Endothelial cell of umbilical vein (primary cell): ENCODE measurements at regions not wholly inside any gene's neighbourhood (a gene's known extent, or its start where the extent isn't known, plus 50 kb on each side); places are given as distances from the start of the nearest gene placed in this dataset.

Experiments used
- BruUV-seq: library from RNA; stranded (reverse); fragments of 400-500 nt; replicated peaks from 2 replicates; lab custom pipeline; 2021; lab: Mats Ljungman, UMichigan
- CTCF ChIA-PET: fragments of 300-600, 350-600 bp; sonication (Branson Sonifier 250); formaldehyde crosslinking; loops from one replicate; lab custom pipeline; 2021; ENCODE audit warnings: antibody characterized with exemption, inconsistent platforms; lab: Charles Lee
- POLR2A ChIA-PET: fragments of 300-600, 350-600 bp; sonication (Branson Sonifier 250); formaldehyde crosslinking; loops from one replicate; lab custom pipeline; 2021; ENCODE audit warnings: antibody characterized with exemption, inconsistent platforms; lab: Charles Lee
- DNase-seq: peaks from one replicate; pipeline ENCODE4 v3.0.0-alpha.2; 2011; ENCODE audit warnings: low read depth, low spot score
- FAIRE-seq: peaks from 2 replicates; lab custom pipeline; 2011; peaks lifted over from hg19 to GRCh38; lab: Jason Lieb, UNC
- H2AFZ ChIP-seq: 2 replicates; pipeline ENCODE4 v1.6.0; 2012; ENCODE audit warnings: low read depth, low read length, control low read depth, inconsistent platforms
- H3K27ac ChIP-seq: 2 replicates; pipeline ENCODE4 v1.5.1; 2011; ENCODE audit warnings: low read depth, mild to moderate bottlenecking, control low read depth, low read length, moderate library complexity; ENCODE audit not compliant: insufficient read depth
- H3K27me3 ChIP-seq, 2 experiments: 2 replicates each; pipeline versions ENCODE4 v1.6.0 to v1.6.1; 2011; ENCODE audit warnings: low read length in 2 of 2, mixed read lengths in 1 of 2; ENCODE audit not compliant: control insufficient read depth in 2 of 2, insufficient read depth in 2 of 2
- H3K36me3 ChIP-seq, 2 experiments: 2 replicates in 1 of 2; 3 replicates in 1 of 2; pipeline ENCODE4 v1.5.1; 2011; ENCODE audit warnings: low read length in 2 of 2, mild to moderate bottlenecking in 1 of 2, moderate library complexity in 1 of 2; ENCODE audit not compliant: control insufficient read depth in 2 of 2, insufficient read depth in 2 of 2; ENCODE audit errors: extremely low read depth in 1 of 2
- H3K4me1 ChIP-seq: 3 replicates; pipeline ENCODE4 v1.5.1; 2011; ENCODE audit warnings: mild to moderate bottlenecking, low read length; ENCODE audit not compliant: control insufficient read depth, insufficient read depth; ENCODE audit errors: extremely low read depth
- H3K4me2 ChIP-seq: 2 replicates; pipeline ENCODE4 v1.6.1; 2011; ENCODE audit warnings: low read length, control low read depth, mixed read lengths; ENCODE audit not compliant: insufficient read depth
- H3K4me3 ChIP-seq, 3 experiments: fragments of 200-600 bp in 1 of 3; sonication (generic), shearing (Covaris generic) in 1 of 3; replicated peaks in 1 of 3; 2 replicates each; pipeline ENCODE4 v1.5.1; 2011 to 2016; ENCODE audit warnings: control low read depth in 3 of 3, low read length in 3 of 3, mild to moderate bottlenecking in 2 of 3, inconsistent platforms in 1 of 3, low read depth in 1 of 3, moderate library complexity in 1 of 3; ENCODE audit not compliant: insufficient read depth in 1 of 3
- H3K79me2 ChIP-seq: 2 replicates; pipeline ENCODE4 v1.6.0; 2012; ENCODE audit warnings: low read length, inconsistent platforms; ENCODE audit not compliant: control insufficient read depth, insufficient read depth
- H3K9ac ChIP-seq: replicated peaks from 2 replicates; pipeline ENCODE3; 2011; ENCODE audit warnings: low read length, control low read depth; ENCODE audit not compliant: insufficient read depth; ENCODE audit errors: extremely low read depth
- H3K9me1 ChIP-seq: replicated peaks from 3 replicates; pipeline ENCODE4 v1.6.0; 2011; ENCODE audit warnings: mild to moderate bottlenecking, low read length; ENCODE audit not compliant: control insufficient read depth, insufficient read depth; ENCODE audit errors: extremely low read depth
- H3K9me3 ChIP-seq: replicated peaks from 2 replicates; pipeline ENCODE4 v1.5.1; 2012; ENCODE audit warnings: low read length, inconsistent platforms; ENCODE audit not compliant: control insufficient read depth, insufficient read depth
- H4K20me1 ChIP-seq: replicated peaks from 2 replicates; pipeline ENCODE3; 2011; ENCODE audit warnings: mild to moderate bottlenecking, low read length; ENCODE audit not compliant: control insufficient read depth, insufficient read depth; ENCODE audit errors: extremely low read depth
- EZH2 ChIP-seq: IDR thresholded peaks from 2 replicates; pipeline ENCODE4 v1.6.1; 2012; ENCODE audit warnings: borderline replicate concordance, low read depth, mild to moderate bottlenecking, moderate library complexity, low read length, inconsistent platforms; ENCODE audit not compliant: severe bottlenecking
- FOS ChIP-seq: IDR thresholded peaks from 2 replicates; pipeline ENCODE4 v1.6.1; 2011; ENCODE audit warnings: mild to moderate bottlenecking, low read length, moderate library complexity, borderline replicate concordance; ENCODE audit not compliant: insufficient read depth
- GATA2 ChIP-seq: IDR thresholded peaks from 2 replicates; pipeline ENCODE4 v1.7.0; 2011; ENCODE audit warnings: low read depth, mild to moderate bottlenecking, moderate library complexity, mixed read lengths, low read length; ENCODE audit not compliant: insufficient read length, insufficient read depth
- JUN ChIP-seq: IDR thresholded peaks from 2 replicates; pipeline ENCODE4 v1.6.1; 2011; ENCODE audit warnings: borderline replicate concordance, low read depth; ENCODE audit not compliant: insufficient read length, insufficient read depth
- MYC ChIP-seq: IDR thresholded peaks from one replicate; pipeline ENCODE4 v1.6.1; 2011; ENCODE audit warnings: mild to moderate bottlenecking, low read depth, low read length
- POLR2A ChIP-seq: IDR thresholded peaks from 2 replicates; pipeline ENCODE4 v1.6.1; 2012; ENCODE audit warnings: low read depth, mild to moderate bottlenecking, control low read depth, low read length
- POLR2AphosphoS5 ChIP-seq: IDR thresholded peaks from 2 replicates; pipeline ENCODE4 v1.6.1; 2012; ENCODE audit warnings: low read depth, mild to moderate bottlenecking, control low read depth, low read length, moderate library complexity; ENCODE audit not compliant: insufficient read depth
- dilution Hi-C: fragments of 300-500 bp; cut with MboI; formaldehyde crosslinking; loops from one replicate; pipeline ENCODE4 v1.15.0; 2019; ENCODE audit warnings: low sequenced_read_pairs; ENCODE audit not compliant: extremely low pct_ligation_motif_present
- intact Hi-C: fragments of 100-400 bp; cut with micrococcal nuclease; formaldehyde crosslinking; loops from one replicate; pipeline ENCODE4 v1.10.0; 2022
- TF ChIP-seq, protein P1 (sequence below): IDR thresholded peaks from 2 replicates; pipeline ENCODE4 v1.6.1; 2011; ENCODE audit not compliant: insufficient read depth, insufficient read length
- TF ChIP-seq, protein P2 (sequence below), 2 donors: IDR thresholded peaks; 1 replicate in 1 of 2; 2 replicates in 1 of 2; pipeline ENCODE4 v1.5.1; 2011; ENCODE audit warnings: low read length in 2 of 2, mild to moderate bottlenecking in 2 of 2, moderate library complexity in 2 of 2, control low read depth in 1 of 2, inconsistent platforms in 1 of 2, low read depth in 1 of 2; ENCODE audit not compliant: insufficient read depth in 1 of 2; ENCODE audit errors: extremely low read depth in 1 of 2

DNA sequence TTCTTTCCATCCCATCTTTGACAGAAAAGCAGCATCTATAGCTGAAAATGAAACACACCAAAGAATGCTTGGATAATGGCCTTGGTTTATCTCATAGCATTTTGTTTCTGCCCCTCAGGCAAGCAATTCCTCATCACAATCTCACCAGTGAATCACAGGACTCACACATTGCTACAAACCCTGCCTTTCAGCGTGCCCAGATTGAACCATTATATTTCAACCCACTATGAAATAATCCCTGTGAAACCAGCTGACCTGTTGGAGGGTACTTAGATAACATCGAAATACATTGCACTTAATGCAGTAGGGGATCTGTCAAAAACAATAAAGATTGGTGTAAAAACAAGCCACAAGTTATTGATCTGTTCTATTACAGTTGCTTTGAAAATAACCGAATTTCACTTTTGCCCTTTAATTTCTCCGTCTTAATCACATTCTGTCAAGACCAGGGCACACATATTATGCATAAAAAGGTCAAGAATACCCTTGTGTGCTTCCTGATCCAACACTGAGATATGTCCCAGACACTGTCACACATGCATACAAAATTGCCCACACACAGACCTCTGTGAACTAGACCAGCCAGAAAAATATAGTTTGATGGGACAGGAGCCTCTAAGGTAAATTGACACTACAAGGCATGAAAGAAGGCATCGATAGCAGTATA, 839.8 kb downstream of the NTRK3 start:
- Histone ChIP-seq H3K4me2 (no peak overlapping the region), H4K20me1 (no peaks in the 10 kb centered on the region), H3K79me2 (no peaks in the 10 kb centered on the region), H3K36me3 (no peaks in the 10 kb centered on the region), H3K27ac (no peak overlapping the region), H3K27me3 (no peaks in the 10 kb centered on the region), H3K9me1 (no peaks in the 10 kb centered on the region), H3K9me3 (no peaks in the 10 kb centered on the region), H2AFZ (no peak overlapping the region), H3K9ac (no peak overlapping the region), H3K4me1 (no peaks in the 10 kb centered on the region), H3K4me3 (no peak overlapping the region)
- ChIA-PET POLR2A (no interaction called here), CTCF (interaction anchor here (0.6 kb wide), 1 partner anchor 389 kb away, joined by 3 read pairs; no protein-coding TSS in a partner anchor)
- intact Hi-C loops (no loop called here), dilution Hi-C loops (no loop called here)
- FAIRE-seq (no peak), DNase-seq (no peak)
- TF ChIP-seq MYC, result no peak
- no peak for TF ChIP-seq FOS
- no peak for TF ChIP-seq POLR2AphosphoS5
- no peak for TF ChIP-seq POLR2A
- TF ChIP-seq, protein P1, sequence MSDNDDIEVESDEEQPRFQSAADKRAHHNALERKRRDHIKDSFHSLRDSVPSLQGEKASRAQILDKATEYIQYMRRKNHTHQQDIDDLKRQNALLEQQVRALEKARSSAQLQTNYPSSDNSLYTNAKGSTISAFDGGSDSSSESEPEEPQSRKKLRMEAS, result no peak
- no peak for TF ChIP-seq GATA2
- TF ChIP-seq EZH2, result no peak
- TF ChIP-seq JUN, result no peak
- TF ChIP-seq, protein P2, sequence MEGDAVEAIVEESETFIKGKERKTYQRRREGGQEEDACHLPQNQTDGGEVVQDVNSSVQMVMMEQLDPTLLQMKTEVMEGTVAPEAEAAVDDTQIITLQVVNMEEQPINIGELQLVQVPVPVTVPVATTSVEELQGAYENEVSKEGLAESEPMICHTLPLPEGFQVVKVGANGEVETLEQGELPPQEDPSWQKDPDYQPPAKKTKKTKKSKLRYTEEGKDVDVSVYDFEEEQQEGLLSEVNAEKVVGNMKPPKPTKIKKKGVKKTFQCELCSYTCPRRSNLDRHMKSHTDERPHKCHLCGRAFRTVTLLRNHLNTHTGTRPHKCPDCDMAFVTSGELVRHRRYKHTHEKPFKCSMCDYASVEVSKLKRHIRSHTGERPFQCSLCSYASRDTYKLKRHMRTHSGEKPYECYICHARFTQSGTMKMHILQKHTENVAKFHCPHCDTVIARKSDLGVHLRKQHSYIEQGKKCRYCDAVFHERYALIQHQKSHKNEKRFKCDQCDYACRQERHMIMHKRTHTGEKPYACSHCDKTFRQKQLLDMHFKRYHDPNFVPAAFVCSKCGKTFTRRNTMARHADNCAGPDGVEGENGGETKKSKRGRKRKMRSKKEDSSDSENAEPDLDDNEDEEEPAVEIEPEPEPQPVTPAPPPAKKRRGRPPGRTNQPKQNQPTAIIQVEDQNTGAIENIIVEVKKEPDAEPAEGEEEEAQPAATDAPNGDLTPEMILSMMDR (IDR thresholded peaks at IDR 0.05; ENCODE audit: extremely low read depth in 1 of 2, insufficient read depth in 1 of 2, low read depth in 1 of 2, low read length in 2 of 2), result no peak
- BruUV-seq, result no TSS peak
